GM19328 (cell line): ENCODE measurements at regions not wholly inside any gene's neighbourhood (a gene's known extent, or its start where the extent isn't known, plus 50 kb on each side); places are given as distances from the start of the nearest gene placed in this dataset.
"Not testable (repeated sequence)": the region's sequence is repeated elsewhere in the genome, so short reads cannot be mapped to it uniquely, and the experiment has no call there.

ENCODE experiments used
- ATAC-seq: cut with Tn5 transposase; IDR thresholded peaks from one replicate; pipeline ENCODE4 v1.9.1; 2021; ENCODE audit warnings: mild to moderate bottlenecking, moderate library complexity; ENCODE audit not compliant: unreplicated experiment

DNA sequence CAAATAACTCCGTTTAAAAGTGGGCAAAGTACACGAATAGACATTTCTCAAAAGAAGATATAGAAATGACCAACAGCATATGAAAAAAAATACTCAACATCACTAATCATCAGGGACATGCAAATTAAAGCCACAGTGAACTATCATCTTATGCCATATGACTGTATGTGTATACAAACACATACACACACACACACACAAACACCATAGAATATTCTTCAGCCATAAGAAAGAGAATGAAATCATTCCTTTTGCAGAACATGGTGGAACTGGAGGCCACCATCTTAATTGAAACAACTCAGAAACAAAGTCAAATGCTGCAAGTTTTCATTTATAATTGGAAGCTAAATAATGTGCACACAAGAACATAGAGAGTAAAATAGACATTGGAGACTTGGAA lies 1019.4 kb downstream of the KCNMA1 start:
- ATAC-seq: no peak

DNA sequence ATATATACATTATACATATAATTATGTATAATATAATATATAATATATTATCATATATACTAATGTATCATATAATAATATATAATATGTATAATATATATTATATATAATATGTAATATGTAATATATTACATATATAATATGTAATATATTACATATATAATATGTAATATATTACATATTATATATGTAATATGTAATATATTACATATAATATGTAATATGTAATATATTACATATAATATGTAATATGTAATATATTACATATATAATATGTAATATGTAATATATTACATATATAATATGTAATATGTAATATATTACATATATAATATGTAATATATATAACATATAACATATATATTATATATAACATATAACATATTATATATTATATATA lies 1020.9 kb downstream of the KCNMA1 start:
- ATAC-seq: not testable (repeated sequence)

DNA sequence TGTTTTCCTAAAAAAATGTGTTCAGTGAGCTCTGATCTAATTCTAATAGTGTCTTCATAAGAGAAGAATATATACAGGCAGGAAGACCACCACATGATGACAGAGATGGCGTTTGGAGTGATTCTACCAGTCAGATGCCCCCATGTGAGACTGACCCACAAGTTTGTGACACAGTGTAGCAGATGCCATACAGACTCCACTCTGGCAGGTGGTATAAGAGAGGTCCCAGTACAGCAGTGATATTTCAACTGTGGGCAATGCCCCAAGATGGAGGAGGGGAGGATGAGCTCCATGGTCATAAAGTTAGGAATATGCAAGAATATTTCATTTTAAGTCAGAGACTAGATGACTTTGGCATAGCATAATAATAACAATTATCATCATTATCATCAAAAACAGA lies 1022.6 kb downstream of the KCNMA1 start:
- ATAC-seq: no peak
